ENCODE measurements at regions not wholly inside any gene's neighbourhood (a gene's known extent, or its start where the extent isn't known, plus 50 kb on each side); places are given as distances from the start of the nearest gene placed in this dataset.
A peak's percentile ranks its signal among the peaks of the same experiment; 100 is the strongest.

- H3F3A ChIP-seq (replicated peaks; ENCODE audit: insufficient read depth), result no peaks in the 10 kb centered on the region
- TF ChIP-seq MXI1 (IDR thresholded peaks at IDR 0.05; ENCODE audit: low read depth, low read length) (no peak), MAX (IDR thresholded peaks at IDR 0.05; ENCODE audit: low read depth) (no peak), USF2 (IDR thresholded peaks at IDR 0.05; ENCODE audit: borderline replicate concordance, low read depth, low read length) (no peak), GABPA (IDR thresholded peaks at IDR 0.05; ENCODE audit: low read depth) (no peak), SIN3A (IDR thresholded peaks at IDR 0.05; ENCODE audit: borderline replicate concordance, low read depth, low read length) (no peak), USF1 (IDR thresholded peaks at IDR 0.05; ENCODE audit: borderline replicate concordance, low read depth) (no peak), FOXJ3 (CRISPR knock-in tag; IDR thresholded peaks at IDR 0.05) (no peak), RCOR1 (IDR thresholded peaks at IDR 0.05; ENCODE audit: low read length) (no peak), ELF1 (IDR thresholded peaks at IDR 0.05) (no peak), SMC3 (IDR thresholded peaks at IDR 0.05; ENCODE audit: low read depth, low read length) (no peak), EZH2phosphoT487 (IDR thresholded peaks at IDR 0.05; ENCODE audit: borderline replicate concordance, low read depth) (no peak), NRF1 (IDR thresholded peaks at IDR 0.05; ENCODE audit: low read depth, low read length) (no peak), TCF12 (IDR thresholded peaks at IDR 0.05) (no peak)
- no peaks in the 10 kb centered on the region for H4K20me1 ChIP-seq (ENCODE audit: insufficient read depth)
- no peaks in the 10 kb centered on the region for H3K9me2 ChIP-seq
- ChIA-PET CTCF (no interaction called here), POLR2A (no interaction called here)
- H3K4me3 ChIP-seq (ENCODE audit: low read depth in 2 of 2, low read length in 1 of 2), result no peak overlapping the region
- WGBS (ENCODE audit: low lambda C conversion rate), result 6% methylated on average over 1 of the region's 1 CpG
- no peak overlapping the region for H3K27ac ChIP-seq (ENCODE audit: low read depth in 2 of 2, low read length in 1 of 2)
- no peaks in the 10 kb centered on the region for H3K36me3 ChIP-seq (replicated peaks in 1 of 2; ENCODE audit: control insufficient read depth in 1 of 2, insufficient read depth in 2 of 2, low read length in 1 of 2)
- H3K4me1 ChIP-seq (ENCODE audit: control insufficient read depth in 1 of 2, insufficient read depth in 2 of 2, low read depth in 1 of 2, low read length in 1 of 2), result no peaks in the 10 kb centered on the region
- H2AFZ ChIP-seq (ENCODE audit: low read depth), result no peak overlapping the region
- no peak overlapping the region for H3K9ac ChIP-seq
- H3K27me3 ChIP-seq (ENCODE audit: insufficient read depth), result peaks cover 5% of the 10 kb centered on the region; the same call in 1 of the 2 replicates
- H3K79me2 ChIP-seq (ENCODE audit: insufficient read depth), result no peaks in the 10 kb centered on the region
- H3K4me2 ChIP-seq, result no peak overlapping the region
- no peak for DNase-seq
- H3K9me3 ChIP-seq, result no peaks in the 10 kb centered on the region
Observed at GRCh38 chr14:26170885-26171284, 426.9 kb downstream of the NOVA1 start.

- CTCF ChIA-PET, result interaction anchor here (0.9 to 1.5 kb wide), 6 partner anchors 9 to 820 kb away, joined by 3 to 7 read pairs (median 4); no protein-coding TSS in a partner anchor
- H4K20me1 ChIP-seq (ENCODE audit: insufficient read depth), result no peaks in the 10 kb centered on the region
- H3K36me3 ChIP-seq (replicated peaks in 1 of 2; ENCODE audit: control insufficient read depth in 1 of 2, insufficient read depth in 2 of 2, low read length in 1 of 2), result no peaks in the 10 kb centered on the region
- H3K9me2 ChIP-seq, result no peaks in the 10 kb centered on the region
- no peak overlapping the region for H3K27ac ChIP-seq (ENCODE audit: low read depth in 2 of 2, low read length in 1 of 2)
- no peaks in the 10 kb centered on the region for H3K79me2 ChIP-seq (ENCODE audit: insufficient read depth)
- H3K27me3 ChIP-seq (ENCODE audit: insufficient read depth), result no peaks in the 10 kb centered on the region
- H3K4me3 ChIP-seq (ENCODE audit: low read depth in 2 of 2, low read length in 1 of 2), result no peak overlapping the region; a peak in 1 of 4 replicates
- no peaks in the 10 kb centered on the region for H3F3A ChIP-seq (replicated peaks; ENCODE audit: insufficient read depth)
- TF ChIP-seq USF1 (IDR thresholded peaks at IDR 0.05; ENCODE audit: borderline replicate concordance, low read depth) (no peak), RAD21 (IDR thresholded peaks at IDR 0.05; ENCODE audit: low read length) (peak; percentile 54), NFIC (IDR thresholded peaks at IDR 0.05; ENCODE audit: borderline replicate concordance) (no peak), SMC3 (IDR thresholded peaks at IDR 0.05; ENCODE audit: low read depth, low read length) (peak; percentile 46), CTCF (IDR thresholded peaks at IDR 0.05) (peak; percentile 60), MAX (IDR thresholded peaks at IDR 0.05; ENCODE audit: low read depth) (no peak)
- H2AFZ ChIP-seq (ENCODE audit: low read depth), result no peak overlapping the region
- DNase-seq, result no peak
- no peak overlapping the region for H3K9ac ChIP-seq
- H3K4me1 ChIP-seq (ENCODE audit: control insufficient read depth in 1 of 2, insufficient read depth in 2 of 2, low read depth in 1 of 2, low read length in 1 of 2), result no peaks in the 10 kb centered on the region
- POLR2A ChIA-PET, result no interaction called here
- H3K9me3 ChIP-seq, result no peaks in the 10 kb centered on the region
- H3K4me2 ChIP-seq, result no peak overlapping the region
- 7% methylated on average over 1 of the region's 1 CpG for WGBS (ENCODE audit: low lambda C conversion rate)
Observed at GRCh38 chr14:26163761-26164160, 434.1 kb downstream of the NOVA1 start.

All from SK-N-SH (cell line).